Fibroblast of mammary gland (primary cell): ENCODE measurements at regions not wholly inside any gene's neighbourhood (a gene's known extent, or its start where the extent isn't known, plus 50 kb on each side); places are given as distances from the start of the nearest gene placed in this dataset.
"Not testable (repeated sequence)": the region's sequence is repeated elsewhere in the genome, so short reads cannot be mapped to it uniquely, and the experiment has no call there.

Experiments
- DNase-seq: peaks from one replicate; pipeline ENCODE4 v3.0.0-alpha.2; 2010; ENCODE audit warnings: low read depth
- H3K4me3 ChIP-seq: 2 replicates; pipeline ENCODE4 v1.5.1; 2011; ENCODE audit warnings: low read depth, mild to moderate bottlenecking, low read length, moderate library complexity; ENCODE audit not compliant: control insufficient read depth
- TF ChIP-seq, protein P1 (sequence below): conservative IDR thresholded peaks from 2 replicates; pipeline ENCODE4 v1.5.1; 2011; ENCODE audit warnings: low read depth, low read length, inconsistent platforms; ENCODE audit not compliant: control insufficient read depth, insufficient read depth

GRCh38 chr3:132987396-132987795 is 50.8 kb upstream of the TMEM108 start:
- DNase-seq: no peak
- TF ChIP-seq, protein P1, sequence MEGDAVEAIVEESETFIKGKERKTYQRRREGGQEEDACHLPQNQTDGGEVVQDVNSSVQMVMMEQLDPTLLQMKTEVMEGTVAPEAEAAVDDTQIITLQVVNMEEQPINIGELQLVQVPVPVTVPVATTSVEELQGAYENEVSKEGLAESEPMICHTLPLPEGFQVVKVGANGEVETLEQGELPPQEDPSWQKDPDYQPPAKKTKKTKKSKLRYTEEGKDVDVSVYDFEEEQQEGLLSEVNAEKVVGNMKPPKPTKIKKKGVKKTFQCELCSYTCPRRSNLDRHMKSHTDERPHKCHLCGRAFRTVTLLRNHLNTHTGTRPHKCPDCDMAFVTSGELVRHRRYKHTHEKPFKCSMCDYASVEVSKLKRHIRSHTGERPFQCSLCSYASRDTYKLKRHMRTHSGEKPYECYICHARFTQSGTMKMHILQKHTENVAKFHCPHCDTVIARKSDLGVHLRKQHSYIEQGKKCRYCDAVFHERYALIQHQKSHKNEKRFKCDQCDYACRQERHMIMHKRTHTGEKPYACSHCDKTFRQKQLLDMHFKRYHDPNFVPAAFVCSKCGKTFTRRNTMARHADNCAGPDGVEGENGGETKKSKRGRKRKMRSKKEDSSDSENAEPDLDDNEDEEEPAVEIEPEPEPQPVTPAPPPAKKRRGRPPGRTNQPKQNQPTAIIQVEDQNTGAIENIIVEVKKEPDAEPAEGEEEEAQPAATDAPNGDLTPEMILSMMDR: no peak
- H3K4me3 ChIP-seq: no peak overlapping the region

DNA sequence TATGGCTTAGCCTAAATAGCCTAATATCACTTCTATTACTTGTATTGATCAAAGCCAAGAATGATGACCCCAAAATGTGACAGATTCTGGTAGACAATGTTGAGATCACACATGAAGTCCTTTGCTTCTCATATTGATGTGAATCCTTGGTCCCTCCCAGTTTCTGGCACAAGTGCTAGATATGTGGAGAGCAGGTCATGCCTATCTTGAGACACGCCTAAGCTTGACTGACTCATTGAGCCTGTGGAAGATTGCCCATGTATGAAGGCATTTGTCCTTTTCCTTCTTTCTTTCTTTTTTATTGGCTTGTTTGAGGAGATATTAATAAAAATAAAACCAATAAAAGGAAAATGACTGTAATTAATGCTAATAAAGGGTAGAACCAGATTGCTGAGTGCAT is 54.0 kb upstream of the TMEM108 start:
- no peak overlapping the region for H3K4me3 ChIP-seq
- DNase-seq: peak; percentile 11
- TF ChIP-seq, protein P1: no peak

DNA sequence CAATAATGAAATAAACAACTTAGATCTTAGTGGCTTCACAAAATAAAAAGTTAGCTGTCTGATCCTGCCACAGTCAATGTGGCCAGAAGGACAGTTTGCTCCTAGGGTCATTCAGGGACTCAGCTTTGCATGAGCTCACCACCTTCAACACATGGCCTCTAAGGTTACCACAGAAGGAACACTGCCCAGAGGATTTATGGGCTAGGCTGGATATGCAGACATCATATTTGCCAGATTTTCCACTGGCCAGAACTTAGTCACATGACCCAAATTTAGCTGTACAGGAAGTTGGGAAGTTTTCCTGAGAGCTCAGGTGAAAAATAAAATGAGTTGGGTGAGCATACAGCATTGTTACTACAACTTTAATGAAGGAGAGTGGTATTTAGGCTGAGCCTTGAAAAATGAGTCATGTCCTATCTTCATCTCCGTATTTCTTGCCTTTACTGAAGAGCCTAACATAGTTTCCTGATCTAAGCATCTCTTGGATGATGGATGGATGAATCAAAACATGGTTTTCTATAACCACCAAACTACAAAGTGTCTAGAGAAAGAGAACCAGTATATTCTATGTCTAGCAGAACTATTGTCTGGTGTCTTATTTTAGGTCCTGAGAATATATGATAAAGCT is 54.9 kb upstream of the TMEM108 start:
- no peak for DNase-seq
- TF ChIP-seq, protein P1: no peak
- H3K4me3 ChIP-seq: no peak overlapping the region

DNA sequence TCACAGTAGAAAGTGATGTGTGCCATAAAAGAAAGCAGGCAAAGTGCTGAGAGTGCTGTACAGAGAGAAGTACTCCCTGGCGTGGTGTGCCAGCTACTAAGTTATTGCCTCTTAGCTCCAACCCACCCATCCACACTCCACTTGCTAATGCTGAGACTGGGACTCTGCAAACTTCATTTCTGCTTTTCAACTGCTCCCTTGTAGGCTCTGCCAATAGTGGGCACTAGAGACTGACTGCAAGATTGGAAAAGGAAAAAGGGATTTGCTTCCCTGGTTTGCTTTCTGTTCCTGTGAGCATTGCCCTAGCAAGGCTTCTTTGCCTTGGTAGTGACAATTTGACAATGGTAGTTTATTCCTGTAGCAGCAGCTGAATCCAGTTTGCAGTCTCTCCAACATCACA is 56.5 kb upstream of the TMEM108 start:
- no peak overlapping the region for H3K4me3 ChIP-seq
- DNase-seq: no peak
- TF ChIP-seq, protein P1: no peak

GRCh38 chr3:132980102-132980501 is 58.1 kb upstream of the TMEM108 start:
- H3K4me3 ChIP-seq: no peak overlapping the region
- TF ChIP-seq, protein P1: no peak
- no peak for DNase-seq

GRCh38 chr3:132979606-132980005 is 58.6 kb upstream of the TMEM108 start:
- H3K4me3 ChIP-seq: no peak overlapping the region
- DNase-seq: no peak
- TF ChIP-seq, protein P1: no peak

- H3K4me3 ChIP-seq, DNase-seq: not testable (repeated sequence)
These were observed 59.2 kb upstream of the TMEM108 start for GRCh38 chr3:132978946-132979345.
